ENCODE measurements at regions not wholly inside any gene's neighbourhood (a gene's known extent, or its start where the extent isn't known, plus 50 kb on each side); places are given as distances from the start of the nearest gene placed in this dataset.

DNA sequence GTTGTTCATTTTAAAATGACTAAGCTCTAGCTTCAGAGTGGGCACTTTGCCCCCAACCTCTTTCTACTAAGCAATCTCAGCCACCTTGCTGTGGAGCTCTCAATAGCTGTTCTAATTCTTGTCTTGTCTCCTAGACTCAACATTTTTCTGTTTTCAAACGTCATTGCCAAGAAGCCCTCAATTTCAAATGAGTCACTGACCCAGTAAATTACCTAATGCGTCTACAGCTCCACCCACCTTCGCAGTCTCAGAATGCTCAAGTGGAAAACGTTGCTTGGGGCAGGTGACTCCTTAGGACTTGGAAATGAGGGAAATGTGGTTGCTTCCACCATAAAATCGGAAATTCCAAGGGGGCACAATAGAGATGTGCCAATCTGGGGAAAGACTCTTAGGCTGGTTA is 59.0 kb downstream of the ING2 start:
- ATAC-seq (ENCODE audit: low read depth) (no peak), DNase-seq (no peak)
- ChIA-PET POLR2A (no interaction called here), CTCF (no interaction called here)
- Histone ChIP-seq H2AFZ (ENCODE audit: insufficient read depth, low read depth, low read length, poor library complexity, severe bottlenecking) (no peak overlapping the region), H3K9ac (ENCODE audit: low read length) (no peak overlapping the region), H3K4me3 (ENCODE audit: control extremely low read depth in 1 of 5, extremely low read depth in 1 of 5, insufficient read depth in 1 of 5, low read depth in 2 of 5, low read length in 4 of 5) (no peak overlapping the region), H3K27me3 (replicated peaks in 1 of 4; ENCODE audit: control extremely low read depth in 1 of 4, control insufficient read depth in 3 of 4, insufficient read depth in 4 of 4, low read length in 3 of 4) (peaks cover 0 to 2% (median 0%) of the 10 kb centered on the region in 4 experiments), H3K79me2 (ENCODE audit: control insufficient read depth, insufficient read depth, low read length) (no peaks in the 10 kb centered on the region), H3K27ac (ENCODE audit: low read length in 2 of 2) (no peak overlapping the region), H3K36me3 (replicated peaks in 1 of 2; ENCODE audit: control extremely low read depth in 1 of 2, control insufficient read depth in 1 of 2, extremely low read depth in 1 of 2, insufficient read depth in 2 of 2, low read length in 1 of 2) (no peaks in the 10 kb centered on the region), H4K20me1 (ENCODE audit: control insufficient read depth, insufficient read depth, low read length, poor library complexity, severe bottlenecking) (no peaks in the 10 kb centered on the region), H3K9me3 (ENCODE audit: control extremely low read depth in 1 of 3, control insufficient read depth in 2 of 3, insufficient read depth in 1 of 3, low read length in 2 of 3) (no peaks in the 10 kb centered on the region), H3K4me1 (ENCODE audit: control insufficient read depth in 2 of 2, insufficient read depth in 2 of 2, low read length in 2 of 2) (no peaks in the 10 kb centered on the region), H3K4me2 (replicated peaks; ENCODE audit: low read depth, low read length, poor library complexity, severe bottlenecking) (no peak overlapping the region)
- TF ChIP-seq, protein P1, sequence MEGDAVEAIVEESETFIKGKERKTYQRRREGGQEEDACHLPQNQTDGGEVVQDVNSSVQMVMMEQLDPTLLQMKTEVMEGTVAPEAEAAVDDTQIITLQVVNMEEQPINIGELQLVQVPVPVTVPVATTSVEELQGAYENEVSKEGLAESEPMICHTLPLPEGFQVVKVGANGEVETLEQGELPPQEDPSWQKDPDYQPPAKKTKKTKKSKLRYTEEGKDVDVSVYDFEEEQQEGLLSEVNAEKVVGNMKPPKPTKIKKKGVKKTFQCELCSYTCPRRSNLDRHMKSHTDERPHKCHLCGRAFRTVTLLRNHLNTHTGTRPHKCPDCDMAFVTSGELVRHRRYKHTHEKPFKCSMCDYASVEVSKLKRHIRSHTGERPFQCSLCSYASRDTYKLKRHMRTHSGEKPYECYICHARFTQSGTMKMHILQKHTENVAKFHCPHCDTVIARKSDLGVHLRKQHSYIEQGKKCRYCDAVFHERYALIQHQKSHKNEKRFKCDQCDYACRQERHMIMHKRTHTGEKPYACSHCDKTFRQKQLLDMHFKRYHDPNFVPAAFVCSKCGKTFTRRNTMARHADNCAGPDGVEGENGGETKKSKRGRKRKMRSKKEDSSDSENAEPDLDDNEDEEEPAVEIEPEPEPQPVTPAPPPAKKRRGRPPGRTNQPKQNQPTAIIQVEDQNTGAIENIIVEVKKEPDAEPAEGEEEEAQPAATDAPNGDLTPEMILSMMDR (IDR thresholded peaks at IDR 0.05): no peak
- no peak for TF ChIP-seq EZH2 (IDR thresholded peaks at IDR 0.05; ENCODE audit: borderline replicate concordance, insufficient read depth, low read depth, low read length, poor library complexity, severe bottlenecking)
- H3K4me3 Mint-ChIP-seq: no peak overlapping the region
- no peak overlapping the region for H3K27ac Mint-ChIP-seq
- no peaks in the 10 kb centered on the region for H3K4me1 Mint-ChIP-seq
- peaks cover 36% of the 10 kb centered on the region for H3K27me3 Mint-ChIP-seq
- intact Hi-C loops (cut with micrococcal nuclease): no loop called here
- 90% methylated on average over 2 of the region's 5 CpGs for WGBS (ENCODE audit: insufficient coverage)
- H3K9me3 Mint-ChIP-seq (ENCODE audit: insufficient read depth): no peaks in the 10 kb centered on the region

DNA sequence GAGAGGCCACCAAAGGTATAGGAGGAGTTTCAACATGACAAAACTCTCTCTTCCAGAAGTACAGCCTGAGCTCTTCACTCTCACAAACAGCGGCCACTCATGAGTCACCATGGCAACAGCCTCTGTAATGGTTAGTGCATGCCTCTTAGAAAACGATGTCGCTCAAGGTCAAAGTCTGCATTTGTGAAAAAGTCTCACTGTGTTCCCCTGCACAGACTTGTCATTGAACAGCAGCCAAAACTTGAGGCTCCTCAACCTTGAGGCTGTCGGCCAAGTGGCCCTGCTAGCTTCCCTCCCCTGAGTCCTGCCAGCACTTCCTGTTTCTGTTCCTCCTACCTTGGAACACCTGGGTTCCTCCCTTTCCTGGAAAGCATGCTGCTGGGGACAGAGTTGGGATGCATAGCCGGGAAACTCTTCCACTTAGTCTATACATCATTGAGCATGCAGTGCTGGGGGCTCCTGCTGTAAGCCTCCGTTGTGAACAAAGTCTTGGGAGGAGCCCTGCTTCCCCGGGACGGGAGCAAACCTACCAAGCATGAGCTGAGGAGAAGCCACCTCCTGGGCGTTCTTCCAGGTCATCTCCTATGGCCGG is 66.6 kb downstream of the ING2 start:
- TF ChIP-seq EZH2 (IDR thresholded peaks at IDR 0.05; ENCODE audit: borderline replicate concordance, insufficient read depth, low read depth, low read length, poor library complexity, severe bottlenecking): no peak
- no peak for ATAC-seq (ENCODE audit: low read depth)
- intact Hi-C loops (cut with micrococcal nuclease): no loop called here
- Histone ChIP-seq H3K4me1 (ENCODE audit: control insufficient read depth in 2 of 2, insufficient read depth in 2 of 2, low read length in 2 of 2) (no peaks in the 10 kb centered on the region), H3K9me3 (ENCODE audit: control extremely low read depth in 1 of 3, control insufficient read depth in 2 of 3, insufficient read depth in 1 of 3, low read length in 2 of 3) (no peaks in the 10 kb centered on the region), H2AFZ (ENCODE audit: insufficient read depth, low read depth, low read length, poor library complexity, severe bottlenecking) (no peak overlapping the region), H4K20me1 (ENCODE audit: control insufficient read depth, insufficient read depth, low read length, poor library complexity, severe bottlenecking) (no peaks in the 10 kb centered on the region), H3K9ac (ENCODE audit: low read length) (no peak overlapping the region), H3K79me2 (ENCODE audit: control insufficient read depth, insufficient read depth, low read length) (no peaks in the 10 kb centered on the region), H3K4me2 (replicated peaks; ENCODE audit: low read depth, low read length, poor library complexity, severe bottlenecking) (no peak overlapping the region), H3K4me3 (ENCODE audit: control extremely low read depth in 1 of 5, extremely low read depth in 1 of 5, insufficient read depth in 1 of 5, low read depth in 2 of 5, low read length in 4 of 5) (no peak overlapping the region), H3K36me3 (replicated peaks in 1 of 2; ENCODE audit: control extremely low read depth in 1 of 2, control insufficient read depth in 1 of 2, extremely low read depth in 1 of 2, insufficient read depth in 2 of 2, low read length in 1 of 2) (no peaks in the 10 kb centered on the region), H3K27ac (ENCODE audit: low read length in 2 of 2) (no peak overlapping the region), H3K27me3 (replicated peaks in 1 of 4; ENCODE audit: control extremely low read depth in 1 of 4, control insufficient read depth in 3 of 4, insufficient read depth in 4 of 4, low read length in 3 of 4) (no peaks in the 10 kb centered on the region)
- ChIA-PET CTCF (no interaction called here), POLR2A (no interaction called here)
- no peak for DNase-seq
- Mint-ChIP-seq H3K4me3 (no peak overlapping the region), H3K9me3 (ENCODE audit: insufficient read depth) (no peaks in the 10 kb centered on the region), H3K4me1 (no peaks in the 10 kb centered on the region), H3K27me3 (peaks cover 19% of the 10 kb centered on the region), H3K27ac (no peak overlapping the region)
- 69% methylated on average over 7 of the region's 10 CpGs for WGBS (ENCODE audit: insufficient coverage)

Measured in B cell (primary cell).